Activated T-cell treated with anti-CD3 and anti-CD28 coated beads for 1 hour (primary cell): ENCODE measurements at regions not wholly inside any gene's neighbourhood (a gene's known extent, or its start where the extent isn't known, plus 50 kb on each side); places are given as distances from the start of the nearest gene placed in this dataset.
"Not testable (repeated sequence)": the region's sequence is repeated elsewhere in the genome, so short reads cannot be mapped to it uniquely, and the experiment has no call there.

Experiments used
- DNase-seq: peaks from one replicate; pipeline ENCODE4 v3.0.0-alpha.2; 2020; ENCODE audit warnings: low read depth

DNA sequence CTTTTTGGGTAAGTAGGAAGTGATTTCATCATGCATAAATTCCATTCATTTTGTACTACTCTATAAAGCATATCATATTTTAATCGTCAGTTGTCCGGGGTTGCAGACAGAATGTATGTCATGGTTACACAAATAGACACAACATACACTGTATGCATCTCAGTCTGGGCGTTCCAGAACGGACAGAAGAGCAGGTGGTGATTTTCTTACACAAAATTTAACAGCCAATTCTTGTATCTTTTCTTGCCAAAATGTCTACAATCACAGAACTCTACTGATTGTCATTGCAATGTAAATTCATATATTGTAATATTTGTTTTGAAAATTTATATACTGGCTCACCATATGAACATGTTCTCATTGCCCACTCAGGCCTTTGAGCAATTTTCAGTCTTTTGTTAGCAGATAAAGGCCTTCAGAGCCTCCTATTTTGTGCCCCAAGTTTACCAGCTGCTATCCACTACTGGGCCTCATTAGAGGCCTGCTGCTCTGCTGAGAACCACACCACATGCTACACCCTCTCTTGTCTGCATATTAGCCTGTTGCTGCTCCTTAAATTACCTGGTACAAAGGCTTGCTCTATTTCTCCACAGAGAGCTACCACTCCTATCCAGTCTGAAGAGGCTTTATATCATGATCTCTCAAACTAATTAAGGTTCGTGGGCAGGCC, 61.5 kb downstream of the PRDM13 start:
- DNase-seq, result no peak

DNA sequence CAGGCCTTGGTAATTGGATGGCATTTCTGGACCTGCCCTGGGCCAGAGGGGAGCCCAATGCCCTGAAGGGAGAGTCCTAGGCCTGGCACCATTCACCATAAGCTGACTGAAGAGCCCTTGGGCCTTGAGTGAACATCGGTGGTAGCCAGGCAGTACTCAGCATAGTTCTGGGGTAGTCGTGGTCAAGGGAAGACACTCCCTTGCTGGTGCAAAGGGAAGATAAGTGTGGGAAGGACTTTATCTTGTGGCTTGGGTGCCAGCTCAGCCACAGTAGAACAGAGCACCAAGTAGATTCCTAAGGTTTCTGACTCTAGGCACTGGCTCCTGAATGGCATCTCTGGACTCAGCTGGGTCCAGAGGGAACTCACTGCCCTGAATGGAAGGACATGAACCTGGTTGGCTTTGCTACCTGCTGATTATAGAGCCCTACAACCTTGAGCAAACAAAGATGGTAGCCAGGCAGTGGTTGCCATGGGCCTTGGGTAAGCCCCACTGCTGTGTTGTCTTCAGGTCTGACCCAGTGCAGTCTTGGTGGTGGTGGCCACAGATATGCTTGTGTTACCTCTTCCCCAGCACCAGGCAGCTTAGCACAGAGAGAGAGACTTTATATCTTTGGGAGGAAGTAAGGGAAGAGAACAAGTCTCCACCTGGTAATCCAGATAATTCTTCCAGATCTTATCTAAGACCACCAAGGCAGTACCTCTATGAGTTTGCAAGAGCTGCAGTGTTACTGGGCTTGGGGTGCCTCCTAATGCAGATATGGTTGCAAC, 83.5 kb downstream of the PRDM13 start:
- DNase-seq, result no peak

DNA sequence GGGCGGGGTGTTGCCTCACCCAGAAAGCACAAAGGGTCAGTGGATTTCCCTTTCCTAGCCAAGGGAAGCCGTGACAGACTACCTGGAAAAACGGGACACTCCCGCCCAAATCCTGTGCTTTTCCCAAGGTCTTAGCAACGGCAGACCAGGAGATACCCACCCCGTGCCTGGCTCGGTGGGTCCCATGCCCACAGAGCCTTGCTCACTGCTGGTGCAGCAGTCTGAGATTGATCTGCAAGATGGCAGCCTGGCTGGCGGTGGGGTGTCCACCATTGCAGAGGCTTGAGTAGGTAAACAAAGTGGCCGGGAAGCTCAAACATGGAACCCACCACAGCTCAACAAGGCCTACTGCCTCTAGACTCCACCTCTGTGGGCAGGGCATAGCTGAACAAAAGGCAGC, 95.7 kb downstream of the PRDM13 start:
- not testable (repeated sequence) for DNase-seq

DNA sequence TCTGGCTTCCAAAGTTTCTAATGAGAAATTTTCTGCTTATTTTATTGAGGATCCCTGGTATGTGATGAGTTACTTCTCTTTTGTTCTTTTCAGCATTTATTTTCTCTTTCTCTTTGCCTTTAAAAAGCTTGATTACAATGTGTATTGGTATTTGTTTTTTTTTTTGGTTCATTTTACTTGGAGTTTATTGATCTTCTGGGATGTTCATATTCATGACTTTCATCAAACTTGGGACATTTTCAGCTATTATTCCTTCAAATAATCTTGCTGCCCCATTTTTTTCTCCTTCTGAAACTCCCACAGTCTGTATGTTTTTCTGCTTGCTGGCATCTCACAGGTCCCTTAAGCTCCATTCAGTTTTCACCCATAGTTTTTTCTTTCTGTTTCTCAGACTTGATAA, 102.4 kb downstream of the PRDM13 start:
- DNase-seq, result no peak

- DNase-seq, result no peak
Observed at GRCh38 chr6:99711302-99711701, 104.7 kb downstream of the PRDM13 start.

GRCh38 chr6:99711925-99712324, 105.3 kb downstream of the PRDM13 start:
- no peak for DNase-seq

DNA sequence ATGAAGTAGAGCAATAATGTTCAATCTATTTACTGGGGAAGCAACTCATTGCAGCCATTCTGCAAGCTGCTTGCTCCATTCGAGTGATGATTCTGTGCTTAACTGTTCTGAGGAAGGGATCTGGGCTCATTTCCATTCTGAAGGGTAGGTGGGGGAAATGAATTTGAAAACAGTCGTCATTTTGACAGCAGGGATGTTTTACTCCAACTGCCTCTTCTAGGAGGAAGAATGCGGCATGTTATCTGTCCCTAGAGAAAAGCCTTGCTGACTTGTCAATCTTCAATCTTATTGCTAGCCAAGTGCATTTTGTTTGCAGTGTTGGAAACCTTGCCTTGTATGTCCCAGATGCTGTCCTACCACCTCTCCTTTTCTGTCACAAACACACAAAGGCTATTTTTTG, 105.9 kb downstream of the PRDM13 start:
- no peak for DNase-seq

GRCh38 chr6:99722043-99722442, 115.4 kb downstream of the PRDM13 start:
- DNase-seq, result not testable (repeated sequence)

- DNase-seq, result not testable (repeated sequence)
Observed at GRCh38 chr6:99730237-99730636, 123.6 kb downstream of the PRDM13 start.

GRCh38 chr6:99736302-99736701, 129.7 kb downstream of the PRDM13 start:
- no peak for DNase-seq

GRCh38 chr6:99739526-99739925, 132.9 kb downstream of the PRDM13 start:
- DNase-seq, result no peak

DNA sequence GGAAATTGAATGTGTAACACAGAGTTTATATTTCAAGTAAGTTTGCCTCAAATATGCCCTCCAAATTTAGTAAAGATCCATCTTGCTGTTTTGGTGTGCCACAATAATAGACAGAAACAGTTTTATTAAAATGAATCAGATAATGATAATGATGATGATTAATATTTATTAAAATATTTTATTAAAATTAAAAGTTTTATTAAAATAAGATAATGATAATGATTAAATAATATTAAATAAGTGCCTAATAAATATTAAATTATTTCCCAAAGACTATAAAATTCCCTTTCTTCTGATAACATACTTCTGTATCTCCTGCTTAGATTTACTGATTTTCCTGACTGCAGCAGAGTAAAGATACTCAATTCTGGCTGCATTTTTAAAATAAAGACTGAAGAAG, 134.5 kb downstream of the PRDM13 start:
- DNase-seq, result no peak

GRCh38 chr6:99743647-99744046, 137.0 kb downstream of the PRDM13 start:
- DNase-seq, result no peak

DNA sequence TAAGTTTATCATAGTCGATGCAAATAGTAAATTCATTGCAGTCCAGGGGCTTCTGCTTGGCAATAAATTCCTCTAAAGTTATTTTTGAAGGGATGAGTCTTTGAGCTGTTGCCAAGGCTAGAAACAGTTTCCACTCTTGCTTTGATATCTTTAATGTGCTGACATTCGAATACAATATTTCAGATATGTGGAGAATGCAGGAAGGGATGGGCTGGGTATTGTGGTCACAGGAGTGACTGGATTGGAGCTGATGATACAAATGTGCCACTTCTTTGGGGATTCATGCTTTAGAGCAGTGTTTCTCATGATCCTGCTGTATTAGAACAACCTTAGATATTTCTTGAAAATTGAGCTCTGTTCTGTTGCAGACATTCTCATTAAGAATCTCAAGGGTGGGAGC, 139.0 kb downstream of the PRDM13 start:
- DNase-seq, result no peak

GRCh38 chr6:99746261-99746895, 139.7 kb downstream of the PRDM13 start:
- DNase-seq, result peak; percentile 25

- no peak for DNase-seq
Observed at GRCh38 chr6:99761711-99762110, 155.1 kb downstream of the PRDM13 start.

DNA sequence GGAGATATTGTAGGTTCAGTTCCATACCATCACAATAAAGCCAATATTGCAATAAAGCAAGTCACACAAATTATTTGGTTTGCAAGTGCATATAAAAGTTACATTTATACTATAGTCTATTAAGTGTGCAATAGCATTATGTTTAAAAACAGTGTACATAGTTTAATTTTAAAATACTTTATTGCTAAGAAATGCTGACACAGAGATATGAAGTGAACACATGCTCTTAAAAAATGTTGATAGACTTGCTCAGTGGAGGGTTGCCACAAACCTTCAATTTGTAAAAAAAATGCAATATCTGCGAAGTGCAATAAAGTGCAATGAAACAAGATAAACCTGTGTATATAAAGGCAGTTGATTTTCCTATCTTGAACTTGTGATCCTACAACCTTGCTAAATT, 161.5 kb downstream of the PRDM13 start:
- DNase-seq, result no peak

GRCh38 chr6:99779631-99780555, 173.3 kb downstream of the PRDM13 start:
- DNase-seq, result no peak

GRCh38 chr6:99780556-99780885, 173.9 kb downstream of the PRDM13 start:
- no peak for DNase-seq

GRCh38 chr6:99789767-99790166, 183.1 kb downstream of the PRDM13 start:
- no peak for DNase-seq

GRCh38 chr6:99790679-99791078, 184.0 kb downstream of the PRDM13 start:
- no peak for DNase-seq

DNA sequence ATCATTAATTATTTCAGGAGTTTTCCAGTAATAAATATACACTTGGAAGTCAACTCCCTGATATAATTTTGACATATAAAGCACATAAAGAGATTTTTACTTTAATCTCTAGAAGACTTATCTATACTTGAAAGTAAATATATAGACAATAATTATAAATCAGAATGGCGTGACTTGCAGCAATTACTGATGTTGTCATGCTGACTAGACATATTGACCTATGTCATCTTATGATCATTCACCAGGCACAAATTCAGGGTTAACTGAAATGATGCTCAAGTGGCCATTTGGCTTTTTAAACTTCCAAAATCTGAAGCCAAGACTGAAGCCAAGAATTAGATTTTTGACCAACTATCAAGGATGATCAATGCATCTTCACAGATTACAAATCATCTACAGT, 192.2 kb downstream of the MCHR2 start:
- DNase-seq, result no peak
